Upper lobe of right lung (tissue), 1 donor: ENCODE measurements at regions not wholly inside any gene's neighbourhood (a gene's known extent, or its start where the extent isn't known, plus 50 kb on each side); places are given as distances from the start of the nearest gene placed in this dataset.

Experiments
- ATAC-seq: fragments of 200-7000 bp; cut with Tn5 transposase; one replicate; pipeline ENCODE4 v1.9.1; 2020; ENCODE audit warnings: mild to moderate bottlenecking, moderate library complexity
- DNase-seq: peaks from one replicate; pipeline ENCODE4 v3.0.0-alpha.2; 2020
- H3K27ac ChIP-seq: fragments of 200-600 bp; one replicate; pipeline ENCODE4 v1.8.0; 2022
- H3K27me3 ChIP-seq: fragments of 200-600 bp; one replicate; pipeline ENCODE4 v1.8.0; 2022; ENCODE audit warnings: mild to moderate bottlenecking
- H3K36me3 ChIP-seq: fragments of 200-600 bp; one replicate; pipeline ENCODE4 v1.8.0; 2022
- H3K4me1 ChIP-seq: fragments of 200-600 bp; one replicate; pipeline ENCODE4 v1.8.0; 2022
- H3K4me3 ChIP-seq: fragments of 200-600 bp; one replicate; pipeline ENCODE4 v1.8.0; 2022; ENCODE audit warnings: mild to moderate bottlenecking
- H3K9me3 ChIP-seq: fragments of 200-600 bp; one replicate; pipeline ENCODE4 v1.8.0; 2022
- CTCF ChIP-seq: fragments of 200-600 bp; IDR thresholded peaks from one replicate; pipeline ENCODE4 v1.8.0; 2022; ENCODE audit warnings: antibody characterized with exemption
- intact Hi-C: fragments of 100-400 bp; cut with DNase I; formaldehyde crosslinking; loops from one replicate; pipeline ENCODE4 v1.11.0; 2022
- donor health status: DM: no; HTN: yes; CAD: no; lungs with severe emphysema.

- Histone ChIP-seq H3K9me3 (no peaks in the 10 kb centered on the region), H3K4me3 (no peak overlapping the region), H3K4me1 (no peaks in the 10 kb centered on the region), H3K27ac (no peak overlapping the region), H3K27me3 (no peaks in the 10 kb centered on the region), H3K36me3 (no peaks in the 10 kb centered on the region)
- intact Hi-C loops: no loop called here
- ATAC-seq (no peak), DNase-seq (no peak)
- no peak for TF ChIP-seq CTCF
Measured at GRCh38 chr11:28461338-28461737, 353.1 kb downstream of the METTL15 start.

GRCh38 chr11:28460348-28460747, 352.2 kb downstream of the METTL15 start:
- no peak overlapping the region for H3K27ac ChIP-seq
- H3K4me3 ChIP-seq: no peak overlapping the region
- no peaks in the 10 kb centered on the region for H3K4me1 ChIP-seq
- no peak for TF ChIP-seq CTCF
- no peaks in the 10 kb centered on the region for H3K9me3 ChIP-seq
- intact Hi-C loops: no loop called here
- H3K27me3 ChIP-seq: no peaks in the 10 kb centered on the region
- ATAC-seq (no peak), DNase-seq (no peak)
- H3K36me3 ChIP-seq: no peaks in the 10 kb centered on the region

GRCh38 chr11:28459912-28460311, 351.7 kb downstream of the METTL15 start:
- no peaks in the 10 kb centered on the region for H3K9me3 ChIP-seq
- intact Hi-C loops: no loop called here
- no peak for ATAC-seq
- no peaks in the 10 kb centered on the region for H3K27me3 ChIP-seq
- no peak overlapping the region for H3K4me3 ChIP-seq
- H3K27ac ChIP-seq: no peak overlapping the region
- DNase-seq: no peak
- no peak for TF ChIP-seq CTCF
- no peaks in the 10 kb centered on the region for H3K36me3 ChIP-seq
- no peaks in the 10 kb centered on the region for H3K4me1 ChIP-seq

GRCh38 chr11:28457481-28458065, 349.4 kb downstream of the METTL15 start:
- H3K27me3 ChIP-seq: no peaks in the 10 kb centered on the region
- no peaks in the 10 kb centered on the region for H3K4me1 ChIP-seq
- ATAC-seq: no peak
- DNase-seq: no peak
- no peaks in the 10 kb centered on the region for H3K9me3 ChIP-seq
- no peaks in the 10 kb centered on the region for H3K36me3 ChIP-seq
- intact Hi-C loops: no loop called here
- no peak overlapping the region for H3K4me3 ChIP-seq
- no peak overlapping the region for H3K27ac ChIP-seq
- TF ChIP-seq CTCF: no peak

GRCh38 chr11:28448186-28448585, 340.0 kb downstream of the METTL15 start:
- Histone ChIP-seq H3K36me3 (no peaks in the 10 kb centered on the region), H3K9me3 (no peaks in the 10 kb centered on the region), H3K4me1 (no peaks in the 10 kb centered on the region), H3K4me3 (no peak overlapping the region), H3K27me3 (no peaks in the 10 kb centered on the region), H3K27ac (no peak overlapping the region)
- TF ChIP-seq CTCF: no peak
- no peak for ATAC-seq
- intact Hi-C loops: no loop called here
- DNase-seq: no peak

GRCh38 chr11:28447226-28447625, 339.0 kb downstream of the METTL15 start:
- H3K4me3 ChIP-seq: no peak overlapping the region
- H3K9me3 ChIP-seq: no peaks in the 10 kb centered on the region
- ATAC-seq (no peak), DNase-seq (no peak)
- H3K27me3 ChIP-seq: no peaks in the 10 kb centered on the region
- no peak overlapping the region for H3K27ac ChIP-seq
- intact Hi-C loops: no loop called here
- H3K36me3 ChIP-seq: no peaks in the 10 kb centered on the region
- no peaks in the 10 kb centered on the region for H3K4me1 ChIP-seq
- TF ChIP-seq CTCF: no peak
